Globus pallidus (tissue), 1 donor: ENCODE measurements at regions not wholly inside any gene's neighbourhood (a gene's known extent, or its start where the extent isn't known, plus 50 kb on each side); places are given as distances from the start of the nearest gene placed in this dataset.

Source experiments
- DNase-seq: peaks from one replicate; pipeline ENCODE4 v3.0.0-alpha.2; 2015; ENCODE audit warnings: low spot score

GRCh38 chr2:185147361-185147760, 549.0 kb downstream of the ZNF804A start:
- no peak for DNase-seq

- no peak for DNase-seq
Observed at GRCh38 chr2:185152186-185152585, 553.9 kb downstream of the ZNF804A start.

- no peak for DNase-seq
Observed at GRCh38 chr2:185161701-185162100, 563.4 kb downstream of the ZNF804A start.

- DNase-seq: no peak
Observed at GRCh38 chr2:185174353-185174752, 564.3 kb upstream of the FSIP2 start.

- DNase-seq: no peak
Observed at GRCh38 chr2:185179743-185180142, 558.9 kb upstream of the FSIP2 start.

- no peak for DNase-seq
Observed at GRCh38 chr2:185181901-185182300, 556.7 kb upstream of the FSIP2 start.

GRCh38 chr2:185185044-185185443, 553.6 kb upstream of the FSIP2 start:
- no peak for DNase-seq

- DNase-seq: no peak
Observed at GRCh38 chr2:185187421-185187820, 551.2 kb upstream of the FSIP2 start.

- DNase-seq: no peak
Observed at GRCh38 chr2:185188656-185189055, 549.9 kb upstream of the FSIP2 start.

GRCh38 chr2:185201063-185201462, 537.5 kb upstream of the FSIP2 start:
- DNase-seq: no peak

GRCh38 chr2:185202381-185202780, 536.2 kb upstream of the FSIP2 start:
- DNase-seq: no peak

- DNase-seq: no peak
Observed at GRCh38 chr2:185202945-185203528, 535.6 kb upstream of the FSIP2 start.

- peak; percentile 20 for DNase-seq
Observed at GRCh38 chr2:185208261-185208660, 530.3 kb upstream of the FSIP2 start.

- no peak for DNase-seq
Observed at GRCh38 chr2:185215497-185215896, 523.1 kb upstream of the FSIP2 start.

GRCh38 chr2:185219981-185220380, 518.6 kb upstream of the FSIP2 start:
- DNase-seq: no peak

- DNase-seq: no peak
Observed at GRCh38 chr2:185222311-185222710, 516.3 kb upstream of the FSIP2 start.

- no peak for DNase-seq
Observed at GRCh38 chr2:185227391-185227790, 511.2 kb upstream of the FSIP2 start.

GRCh38 chr2:185239491-185239890, 499.1 kb upstream of the FSIP2 start:
- no peak for DNase-seq

GRCh38 chr2:185240796-185241195, 497.8 kb upstream of the FSIP2 start:
- no peak for DNase-seq

GRCh38 chr2:185241556-185241955, 497.0 kb upstream of the FSIP2 start:
- DNase-seq: no peak

GRCh38 chr2:185242462-185242861, 496.1 kb upstream of the FSIP2 start:
- DNase-seq: no peak

GRCh38 chr2:185245216-185245615, 493.4 kb upstream of the FSIP2 start:
- no peak for DNase-seq

- no peak for DNase-seq
Observed at GRCh38 chr2:185245806-185246205, 492.8 kb upstream of the FSIP2 start.

- no peak for DNase-seq
Observed at GRCh38 chr2:185246717-185247116, 491.9 kb upstream of the FSIP2 start.

GRCh38 chr2:185255566-185255965, 483.0 kb upstream of the FSIP2 start:
- no peak for DNase-seq
